Smooth muscle cell (in vitro differentiated cells): ENCODE measurements at regions not wholly inside any gene's neighbourhood (a gene's known extent, or its start where the extent isn't known, plus 50 kb on each side); places are given as distances from the start of the nearest gene placed in this dataset.

Experiments
- DNase-seq: peaks from one replicate; lab custom pipeline; 2025; ENCODE audit not compliant: unreplicated experiment; lab: John Stamatoyannopoulos, UW
- H2AFZ ChIP-seq: fragments of 200-600 bp; sonication (generic); 2 replicates; pipeline ENCODE4 v1.6.0; 2016; ENCODE audit warnings: antibody characterized with exemption, low read depth, mild to moderate bottlenecking
- H3F3A ChIP-seq: fragments of 200-600 bp; sonication (generic); 2 replicates; pipeline ENCODE4 v1.6.0; 2017; ENCODE audit warnings: antibody characterized with exemption, low read depth
- H3K27ac ChIP-seq: fragments of 200-600 bp; sonication (generic); 2 replicates; pipeline ENCODE4 v1.5.1; 2016; ENCODE audit warnings: low read depth, mild to moderate bottlenecking
- H3K27me3 ChIP-seq: fragments of 200-600 bp; sonication (generic); 2 replicates; pipeline ENCODE4 v1.6.1; 2016; ENCODE audit warnings: low read depth, mild to moderate bottlenecking
- H3K36me3 ChIP-seq: fragments of 200-600 bp; sonication (generic); 2 replicates; pipeline ENCODE4 v1.5.1; 2016; ENCODE audit warnings: low read depth
- H3K4me1 ChIP-seq: fragments of 200-600 bp; sonication (generic); 2 replicates; pipeline ENCODE4 v1.5.1; 2016; ENCODE audit warnings: low read depth
- H3K4me2 ChIP-seq: fragments of 200-600 bp; sonication (generic); 2 replicates; pipeline ENCODE4 v1.6.0; 2016; ENCODE audit warnings: mild to moderate bottlenecking
- H3K4me3 ChIP-seq: fragments of 200-600 bp; sonication (generic); 2 replicates; pipeline ENCODE4 v1.5.1; 2016; ENCODE audit warnings: mild to moderate bottlenecking
- H3K79me2 ChIP-seq: fragments of 200-600 bp; sonication (generic); 2 replicates; pipeline ENCODE4 v1.6.0; 2016; ENCODE audit warnings: low read depth, mild to moderate bottlenecking
- H3K9ac ChIP-seq: fragments of 200-600 bp; sonication (generic); 2 replicates; pipeline ENCODE4 v1.6.0; 2016; ENCODE audit warnings: low read depth
- H3K9me3 ChIP-seq: fragments of 200-600 bp; sonication (generic); replicated peaks from 2 replicates; pipeline ENCODE4 v1.5.1; 2016; ENCODE audit warnings: low read depth
- H4K20me1 ChIP-seq: fragments of 200-600 bp; sonication (generic); 2 replicates; pipeline ENCODE4 v1.6.0; 2016; ENCODE audit warnings: low read depth
- CTCF ChIP-seq: fragments of 200-600 bp; sonication (generic); IDR thresholded peaks from 2 replicates; pipeline ENCODE4 v1.5.1; 2017; ENCODE audit warnings: borderline replicate concordance, mild to moderate bottlenecking, antibody characterized with exemption; ENCODE audit not compliant: insufficient read depth, poor library complexity, severe bottlenecking
- WGBS: methylation state at CpG from one replicate; pipeline ENCODE4 v1.1.7; 2016; ENCODE audit warnings: low lambda C conversion rate; 5-methylcytosine and 5-hydroxymethylcytosine counted together

DNA sequence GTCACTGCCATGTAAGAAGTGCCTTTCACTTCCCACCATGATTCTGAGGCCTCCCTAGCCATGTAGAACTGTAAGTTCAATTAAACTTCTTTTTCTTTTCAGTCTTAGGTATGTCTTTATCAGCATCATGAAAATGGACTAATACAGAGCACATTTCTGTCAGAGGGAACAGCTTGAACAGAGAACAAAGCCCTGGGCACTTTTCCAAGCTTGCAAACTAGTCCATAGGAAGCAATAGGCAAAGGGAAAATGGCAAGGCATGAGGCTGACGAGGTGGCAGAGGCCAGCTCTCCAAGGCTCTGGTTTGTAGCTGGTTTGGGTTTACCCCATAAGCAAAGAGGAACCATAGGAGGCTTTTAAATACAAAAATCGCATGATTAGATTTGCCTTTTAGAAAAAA lies 185.1 kb upstream of the HDDC2 start:
- Histone ChIP-seq H4K20me1 (no peaks in the 10 kb centered on the region), H3K27me3 (no peaks in the 10 kb centered on the region), H3K9ac (no peak overlapping the region), H3K79me2 (no peaks in the 10 kb centered on the region), H2AFZ (no peak overlapping the region), H3F3A (no peaks in the 10 kb centered on the region), H3K4me1 (no peaks in the 10 kb centered on the region), H3K9me3 (no peaks in the 10 kb centered on the region), H3K27ac (no peak overlapping the region), H3K4me2 (no peak overlapping the region), H3K4me3 (no peak overlapping the region), H3K36me3 (no peaks in the 10 kb centered on the region)
- TF ChIP-seq CTCF = no peak
- WGBS = 93% methylated on average over 2 of the region's 2 CpGs
- no peak for DNase-seq

DNA sequence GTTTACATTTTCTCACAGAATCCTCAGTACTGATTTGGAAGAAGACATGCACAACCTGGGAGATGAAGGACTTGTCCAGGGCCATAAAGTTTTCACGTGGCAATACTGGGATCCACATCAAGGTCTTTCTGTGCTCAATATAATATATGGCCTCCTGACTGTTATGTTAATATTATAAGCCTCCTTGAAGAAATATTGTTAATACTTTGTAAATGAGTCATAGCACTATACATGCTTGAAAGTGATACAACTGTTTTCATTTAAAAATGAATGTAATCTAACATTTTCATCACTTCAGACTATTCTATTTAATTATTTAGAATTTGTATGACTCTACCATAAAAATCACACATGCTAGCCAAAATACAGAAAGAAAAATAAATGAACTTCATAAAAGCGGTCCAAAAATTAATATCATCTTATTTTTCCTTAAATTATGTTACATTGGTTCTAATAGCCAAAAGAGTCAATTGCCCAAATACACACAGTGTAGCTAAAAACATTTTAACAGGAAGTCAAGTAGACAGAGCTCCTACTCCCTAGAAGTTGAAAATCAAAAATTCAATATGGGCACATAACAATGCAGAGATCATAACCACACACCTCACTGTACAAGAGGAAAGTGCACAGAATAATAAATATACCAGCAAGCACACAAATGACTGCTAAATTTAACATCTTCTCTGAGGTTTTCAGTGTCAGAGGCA lies 188.0 kb upstream of the HDDC2 start:
- no peaks in the 10 kb centered on the region for H3K79me2 ChIP-seq
- no peak for TF ChIP-seq CTCF
- H3K9me3 ChIP-seq = no peaks in the 10 kb centered on the region
- no peaks in the 10 kb centered on the region for H3K36me3 ChIP-seq
- H2AFZ ChIP-seq = no peak overlapping the region
- H3K27me3 ChIP-seq = no peaks in the 10 kb centered on the region
- no peaks in the 10 kb centered on the region for H3F3A ChIP-seq
- H3K4me3 ChIP-seq = no peak overlapping the region
- peak overlapping the region; percentile 49 for H3K27ac ChIP-seq
- H3K4me1 ChIP-seq = no peaks in the 10 kb centered on the region
- no peak overlapping the region for H3K4me2 ChIP-seq
- WGBS = 78% methylated on average over 2 of the region's 2 CpGs
- DNase-seq = no peak
- no peak overlapping the region for H3K9ac ChIP-seq
- H4K20me1 ChIP-seq = no peaks in the 10 kb centered on the region

GRCh38 chr6:125491860-125492618 lies 190.3 kb upstream of the HDDC2 start:
- DNase-seq = no peak
- Histone ChIP-seq H3K4me3 (no peak overlapping the region), H4K20me1 (no peaks in the 10 kb centered on the region), H3K4me2 (no peak overlapping the region), H3K36me3 (no peaks in the 10 kb centered on the region), H2AFZ (peak overlapping the region; percentile 28), H3K27me3 (no peaks in the 10 kb centered on the region), H3K9me3 (no peaks in the 10 kb centered on the region), H3F3A (no peaks in the 10 kb centered on the region), H3K9ac (no peak overlapping the region), H3K4me1 (no peaks in the 10 kb centered on the region), H3K27ac (no peak overlapping the region), H3K79me2 (no peaks in the 10 kb centered on the region)
- 66% methylated on average over 8 of the region's 8 CpGs for WGBS
- no peak for TF ChIP-seq CTCF
